WTC11 (cell line): ENCODE measurements at regions not wholly inside any gene's neighbourhood (a gene's known extent, or its start where the extent isn't known, plus 50 kb on each side); places are given as distances from the start of the nearest gene placed in this dataset.

Experiments used
- ATAC-seq: fragments of 200-7000 bp; cut with Tn5 transposase; 2 replicates; pipeline ENCODE4 v1.10.0; 2021; ENCODE audit warnings: mild to moderate bottlenecking, moderate library complexity
- CTCF ChIA-PET: fragments of 300-600 bp; sonication (Branson Sonifier 250); formaldehyde crosslinking; loops from one replicate; lab custom pipeline; 2021; ENCODE audit warnings: antibody characterized with exemption; lab: Charles Lee
- POLR2A ChIA-PET: fragments of 350-600 bp; sonication (Branson Sonifier 250); formaldehyde crosslinking; loops from one replicate; lab custom pipeline; 2021; ENCODE audit warnings: antibody characterized with exemption; lab: Charles Lee
- DNase-seq: peaks from one replicate; pipeline ENCODE4 v3.0.0; 2021; ENCODE audit warnings: low spot score
- H3K27ac Mint-ChIP-seq: 2 replicates; pipeline ENCODE4 v1.8.0; 2021; ENCODE audit warnings: mixed read lengths
- H3K27me3 Mint-ChIP-seq: 2 replicates; pipeline ENCODE4 v1.8.0; 2021; ENCODE audit warnings: low read depth, mild to moderate bottlenecking, moderate library complexity, mixed read lengths
- H3K36me3 Mint-ChIP-seq: 2 replicates; pipeline ENCODE4 v1.8.0; 2021; ENCODE audit warnings: mixed read lengths
- H3K4me1 Mint-ChIP-seq: 2 replicates; pipeline ENCODE4 v1.8.0; 2022; ENCODE audit warnings: mixed read lengths
- H3K4me3 Mint-ChIP-seq: 2 replicates; pipeline ENCODE4 v1.8.0; 2021; ENCODE audit warnings: mild to moderate bottlenecking, moderate library complexity, mixed read lengths
- H3K9me3 Mint-ChIP-seq: 2 replicates; pipeline ENCODE4 v1.8.0; 2021; ENCODE audit warnings: mixed read lengths
- ELF4 ChIP-seq: sonication (generic); formaldehyde crosslinking; IDR thresholded peaks from 2 replicates; pipeline ENCODE4 v1.8.1; 2022; ENCODE audit warnings: low read depth, mild to moderate bottlenecking, moderate library complexity, missing genetic modification reagents
- GTF2I ChIP-seq: fragments of 250-450 bp; sonication (Bioruptor Pico); conservative IDR thresholded peaks from 2 replicates; pipeline ENCODE4 v1.4.0; 2021; ENCODE audit warnings: mild to moderate bottlenecking
- IRF2 ChIP-seq: sonication (generic); formaldehyde crosslinking; IDR thresholded peaks from 2 replicates; pipeline ENCODE4 v1.8.0; 2022; ENCODE audit warnings: low read depth, missing genetic modification reagents, borderline replicate concordance
- JUN ChIP-seq: sonication (generic); formaldehyde crosslinking; IDR thresholded peaks from 2 replicates; pipeline ENCODE4 v1.8.0; 2023; ENCODE audit warnings: mild to moderate bottlenecking, missing genetic modification reagents
- MXD4 ChIP-seq: fragments of 250-450 bp; sonication (Bioruptor Pico); IDR thresholded peaks from 2 replicates; pipeline ENCODE4 v1.8.0; 2021; ENCODE audit warnings: mild to moderate bottlenecking, moderate library complexity, borderline replicate concordance
- NFATC4 ChIP-seq: fragments of 250-450 bp; sonication (Bioruptor Pico); IDR thresholded peaks from 2 replicates; pipeline ENCODE4 v1.9.0; 2021; ENCODE audit warnings: mild to moderate bottlenecking
- NR1H2 ChIP-seq: sonication (generic); formaldehyde crosslinking; IDR thresholded peaks from 2 replicates; pipeline ENCODE4 v1.9.0; 2021; ENCODE audit warnings: mild to moderate bottlenecking, moderate library complexity, missing genetic modification reagents
- SMAD3 ChIP-seq: sonication (generic); formaldehyde crosslinking; IDR thresholded peaks from 2 replicates; pipeline ENCODE4 v1.8.0; 2022; ENCODE audit warnings: missing genetic modification reagents, mild to moderate bottlenecking, borderline replicate concordance
- SOX15 ChIP-seq: fragments of 250-450 bp; sonication (Bioruptor Pico); IDR thresholded peaks from 2 replicates; pipeline ENCODE4 v1.9.0; 2021; ENCODE audit warnings: mild to moderate bottlenecking
- SP1 ChIP-seq: sonication (generic); formaldehyde crosslinking; conservative IDR thresholded peaks from 2 replicates; pipeline ENCODE4 v1.8.1; 2022; ENCODE audit warnings: missing genetic modification reagents
- TCF7 ChIP-seq: sonication (generic); formaldehyde crosslinking; IDR thresholded peaks from 2 replicates; pipeline ENCODE4 v1.8.0; 2022; ENCODE audit warnings: mild to moderate bottlenecking, low read depth, missing genetic modification reagents, moderate library complexity
- TEAD1 ChIP-seq: sonication (generic); formaldehyde crosslinking; IDR thresholded peaks from 2 replicates; pipeline ENCODE4 v1.8.0; 2022; ENCODE audit warnings: mild to moderate bottlenecking, missing genetic modification reagents
- TP53 ChIP-seq: sonication (generic); formaldehyde crosslinking; IDR thresholded peaks from 2 replicates; pipeline ENCODE4 v1.8.1; 2023; ENCODE audit warnings: mild to moderate bottlenecking, missing genetic modification reagents
- ZNF263 ChIP-seq: sonication (generic); formaldehyde crosslinking; IDR thresholded peaks from 2 replicates; pipeline ENCODE4 v1.8.1; 2022; ENCODE audit warnings: low read depth, mild to moderate bottlenecking, moderate library complexity, missing genetic modification reagents
- ZNF317 ChIP-seq: sonication (generic); formaldehyde crosslinking; IDR thresholded peaks from 2 replicates; pipeline ENCODE4 v1.8.1; 2023; ENCODE audit warnings: low read depth, mild to moderate bottlenecking, moderate library complexity, missing genetic modification reagents, borderline replicate concordance
- ZNF396 ChIP-seq: fragments of 250-450 bp; sonication (Bioruptor Pico); IDR thresholded peaks from 2 replicates; pipeline ENCODE4 v1.8.0; 2021; ENCODE audit warnings: mild to moderate bottlenecking, moderate library complexity, borderline replicate concordance
- ZNF423 ChIP-seq: fragments of 250-450 bp; sonication (Bioruptor Pico); IDR thresholded peaks from 2 replicates; pipeline ENCODE4 v2.1.2; 2022; ENCODE audit warnings: mild to moderate bottlenecking, moderate library complexity
- TF ChIP-seq, protein P1 (sequence below): sonication (generic); formaldehyde crosslinking; IDR thresholded peaks from 2 replicates; pipeline ENCODE4 v1.8.0; 2022; ENCODE audit warnings: mild to moderate bottlenecking, missing genetic modification reagents
- TF ChIP-seq, protein P2 (sequence below): sonication (generic); formaldehyde crosslinking; IDR thresholded peaks from 2 replicates; pipeline ENCODE4 v1.8.0; 2023; ENCODE audit warnings: missing genetic modification reagents, mild to moderate bottlenecking, borderline replicate concordance
- TF ChIP-seq, protein P3 (sequence below): sonication (generic); formaldehyde crosslinking; IDR thresholded peaks from 2 replicates; pipeline ENCODE4 v1.8.1; 2022; ENCODE audit warnings: missing genetic modification reagents, borderline replicate concordance
- TF ChIP-seq, protein P4 (sequence below): sonication (generic); formaldehyde crosslinking; IDR thresholded peaks from 2 replicates; pipeline ENCODE4 v1.8.1; 2022; ENCODE audit warnings: mild to moderate bottlenecking, moderate library complexity, missing genetic modification reagents
- TF ChIP-seq, protein P5 (sequence below): fragments of 250-450 bp; sonication (Bioruptor Pico); IDR thresholded peaks from 2 replicates; pipeline ENCODE4 v1.9.0; 2021; ENCODE audit warnings: mild to moderate bottlenecking

DNA sequence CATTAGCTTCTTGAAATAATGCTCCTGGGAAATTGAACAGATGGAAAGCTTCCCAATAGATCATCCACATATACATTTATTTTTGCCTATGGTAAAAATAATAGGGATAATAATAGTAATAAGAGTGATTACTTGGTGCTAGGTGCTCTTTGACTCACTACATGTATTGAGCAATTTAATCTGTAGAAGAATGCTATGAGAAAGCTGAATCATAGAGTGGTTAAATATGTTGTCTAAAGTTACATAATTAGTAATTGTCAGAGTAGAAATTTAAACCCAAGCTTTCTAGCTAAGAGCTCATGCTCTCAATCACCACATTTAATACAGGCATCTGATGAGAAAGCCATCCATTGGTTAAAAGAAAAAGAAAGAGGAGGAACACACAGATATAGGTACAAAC lies 590.5 kb upstream of the SLC8A1 start:
- DNase-seq (no peak), ATAC-seq (no peak)
- Mint-ChIP-seq H3K27ac (no peak overlapping the region), H3K4me3 (no peak overlapping the region), H3K27me3 (no peaks in the 10 kb centered on the region), H3K36me3 (no peaks in the 10 kb centered on the region; the same call in 1 of the 2 replicates), H3K4me1 (peaks cover 25% of the 10 kb centered on the region), H3K9me3 (peaks cover 31% of the 10 kb centered on the region)
- ChIA-PET POLR2A (no interaction called here), CTCF (no interaction called here)
- TF ChIP-seq ZNF317 (CRISPR knock-in tag) (no peak), TEAD1 (CRISPR knock-in tag) (no peak), NFATC4 (CRISPR knock-in tag) (no peak), JUN (no peak), ZNF263 (CRISPR knock-in tag) (no peak)
- TF ChIP-seq, protein P1, sequence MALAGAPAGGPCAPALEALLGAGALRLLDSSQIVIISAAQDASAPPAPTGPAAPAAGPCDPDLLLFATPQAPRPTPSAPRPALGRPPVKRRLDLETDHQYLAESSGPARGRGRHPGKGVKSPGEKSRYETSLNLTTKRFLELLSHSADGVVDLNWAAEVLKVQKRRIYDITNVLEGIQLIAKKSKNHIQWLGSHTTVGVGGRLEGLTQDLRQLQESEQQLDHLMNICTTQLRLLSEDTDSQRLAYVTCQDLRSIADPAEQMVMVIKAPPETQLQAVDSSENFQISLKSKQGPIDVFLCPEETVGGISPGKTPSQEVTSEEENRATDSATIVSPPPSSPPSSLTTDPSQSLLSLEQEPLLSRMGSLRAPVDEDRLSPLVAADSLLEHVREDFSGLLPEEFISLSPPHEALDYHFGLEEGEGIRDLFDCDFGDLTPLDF (CRISPR knock-in tag): no peak

DNA sequence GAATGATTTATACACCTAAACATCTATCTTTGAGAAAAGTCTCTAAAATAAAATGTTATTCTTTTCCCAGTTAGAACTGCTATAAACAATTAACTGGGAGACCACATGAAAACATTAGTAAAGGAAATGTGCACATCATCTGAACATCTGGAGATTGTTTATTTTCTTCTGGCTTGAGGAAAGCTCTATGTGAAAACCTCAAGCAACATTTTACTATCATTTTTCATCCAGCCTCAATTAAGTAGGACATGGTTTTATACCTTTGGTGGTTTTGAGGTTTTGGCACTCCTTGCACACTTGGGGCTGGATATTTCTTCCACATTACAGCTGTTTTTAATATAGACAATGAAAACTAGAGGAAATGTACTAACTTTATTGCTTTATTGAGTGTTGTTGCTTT lies 609.5 kb upstream of the SLC8A1 start:
- H3K4me1 Mint-ChIP-seq: peaks cover 22% of the 10 kb centered on the region
- H3K27me3 Mint-ChIP-seq: no peaks in the 10 kb centered on the region
- ChIA-PET POLR2A (no interaction called here), CTCF (no interaction called here)
- peaks cover 6% of the 10 kb centered on the region for H3K9me3 Mint-ChIP-seq
- H3K4me3 Mint-ChIP-seq: no peak overlapping the region
- ATAC-seq (no peak), DNase-seq (no peak)
- H3K36me3 Mint-ChIP-seq: no peaks in the 10 kb centered on the region
- H3K27ac Mint-ChIP-seq: no peak overlapping the region
- TF ChIP-seq ZNF396 (CRISPR knock-in tag): no peak
- no peak for TF ChIP-seq SOX15
- no peak for TF ChIP-seq MXD4
- TF ChIP-seq ZNF263 (CRISPR knock-in tag): no peak
- TF ChIP-seq SP1 (CRISPR knock-in tag): no peak
- TF ChIP-seq TEAD1 (CRISPR knock-in tag): no peak
- no peak for TF ChIP-seq NR1H2 (CRISPR knock-in tag)
- TF ChIP-seq IRF2 (CRISPR knock-in tag): no peak
- TF ChIP-seq, protein P2, sequence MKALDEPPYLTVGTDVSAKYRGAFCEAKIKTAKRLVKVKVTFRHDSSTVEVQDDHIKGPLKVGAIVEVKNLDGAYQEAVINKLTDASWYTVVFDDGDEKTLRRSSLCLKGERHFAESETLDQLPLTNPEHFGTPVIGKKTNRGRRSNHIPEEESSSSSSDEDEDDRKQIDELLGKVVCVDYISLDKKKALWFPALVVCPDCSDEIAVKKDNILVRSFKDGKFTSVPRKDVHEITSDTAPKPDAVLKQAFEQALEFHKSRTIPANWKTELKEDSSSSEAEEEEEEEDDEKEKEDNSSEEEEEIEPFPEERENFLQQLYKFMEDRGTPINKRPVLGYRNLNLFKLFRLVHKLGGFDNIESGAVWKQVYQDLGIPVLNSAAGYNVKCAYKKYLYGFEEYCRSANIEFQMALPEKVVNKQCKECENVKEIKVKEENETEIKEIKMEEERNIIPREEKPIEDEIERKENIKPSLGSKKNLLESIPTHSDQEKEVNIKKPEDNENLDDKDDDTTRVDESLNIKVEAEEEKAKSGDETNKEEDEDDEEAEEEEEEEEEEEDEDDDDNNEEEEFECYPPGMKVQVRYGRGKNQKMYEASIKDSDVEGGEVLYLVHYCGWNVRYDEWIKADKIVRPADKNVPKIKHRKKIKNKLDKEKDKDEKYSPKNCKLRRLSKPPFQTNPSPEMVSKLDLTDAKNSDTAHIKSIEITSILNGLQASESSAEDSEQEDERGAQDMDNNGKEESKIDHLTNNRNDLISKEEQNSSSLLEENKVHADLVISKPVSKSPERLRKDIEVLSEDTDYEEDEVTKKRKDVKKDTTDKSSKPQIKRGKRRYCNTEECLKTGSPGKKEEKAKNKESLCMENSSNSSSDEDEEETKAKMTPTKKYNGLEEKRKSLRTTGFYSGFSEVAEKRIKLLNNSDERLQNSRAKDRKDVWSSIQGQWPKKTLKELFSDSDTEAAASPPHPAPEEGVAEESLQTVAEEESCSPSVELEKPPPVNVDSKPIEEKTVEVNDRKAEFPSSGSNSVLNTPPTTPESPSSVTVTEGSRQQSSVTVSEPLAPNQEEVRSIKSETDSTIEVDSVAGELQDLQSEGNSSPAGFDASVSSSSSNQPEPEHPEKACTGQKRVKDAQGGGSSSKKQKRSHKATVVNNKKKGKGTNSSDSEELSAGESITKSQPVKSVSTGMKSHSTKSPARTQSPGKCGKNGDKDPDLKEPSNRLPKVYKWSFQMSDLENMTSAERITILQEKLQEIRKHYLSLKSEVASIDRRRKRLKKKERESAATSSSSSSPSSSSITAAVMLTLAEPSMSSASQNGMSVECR: no peak
- TF ChIP-seq, protein P3, sequence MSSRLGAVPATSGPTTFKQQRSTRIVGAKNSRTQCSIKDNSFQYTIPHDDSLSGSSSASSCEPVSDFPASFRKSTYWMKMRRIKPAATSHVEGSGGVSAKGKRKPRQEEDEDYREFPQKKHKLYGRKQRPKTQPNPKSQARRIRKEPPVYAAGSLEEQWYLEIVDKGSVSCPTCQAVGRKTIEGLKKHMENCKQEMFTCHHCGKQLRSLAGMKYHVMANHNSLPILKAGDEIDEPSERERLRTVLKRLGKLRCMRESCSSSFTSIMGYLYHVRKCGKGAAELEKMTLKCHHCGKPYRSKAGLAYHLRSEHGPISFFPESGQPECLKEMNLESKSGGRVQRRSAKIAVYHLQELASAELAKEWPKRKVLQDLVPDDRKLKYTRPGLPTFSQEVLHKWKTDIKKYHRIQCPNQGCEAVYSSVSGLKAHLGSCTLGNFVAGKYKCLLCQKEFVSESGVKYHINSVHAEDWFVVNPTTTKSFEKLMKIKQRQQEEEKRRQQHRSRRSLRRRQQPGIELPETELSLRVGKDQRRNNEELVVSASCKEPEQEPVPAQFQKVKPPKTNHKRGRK (CRISPR knock-in tag): no peak
- TF ChIP-seq, protein P4, sequence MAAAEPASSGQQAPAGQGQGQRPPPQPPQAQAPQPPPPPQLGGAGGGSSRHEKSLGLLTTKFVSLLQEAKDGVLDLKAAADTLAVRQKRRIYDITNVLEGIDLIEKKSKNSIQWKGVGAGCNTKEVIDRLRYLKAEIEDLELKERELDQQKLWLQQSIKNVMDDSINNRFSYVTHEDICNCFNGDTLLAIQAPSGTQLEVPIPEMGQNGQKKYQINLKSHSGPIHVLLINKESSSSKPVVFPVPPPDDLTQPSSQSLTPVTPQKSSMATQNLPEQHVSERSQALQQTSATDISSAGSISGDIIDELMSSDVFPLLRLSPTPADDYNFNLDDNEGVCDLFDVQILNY (CRISPR knock-in tag): no peak
- TF ChIP-seq ELF4 (CRISPR knock-in tag): no peak
- no peak for TF ChIP-seq GTF2I (CRISPR knock-in tag)
- no peak for TF ChIP-seq SMAD3 (CRISPR knock-in tag)
- TF ChIP-seq, protein P5, sequence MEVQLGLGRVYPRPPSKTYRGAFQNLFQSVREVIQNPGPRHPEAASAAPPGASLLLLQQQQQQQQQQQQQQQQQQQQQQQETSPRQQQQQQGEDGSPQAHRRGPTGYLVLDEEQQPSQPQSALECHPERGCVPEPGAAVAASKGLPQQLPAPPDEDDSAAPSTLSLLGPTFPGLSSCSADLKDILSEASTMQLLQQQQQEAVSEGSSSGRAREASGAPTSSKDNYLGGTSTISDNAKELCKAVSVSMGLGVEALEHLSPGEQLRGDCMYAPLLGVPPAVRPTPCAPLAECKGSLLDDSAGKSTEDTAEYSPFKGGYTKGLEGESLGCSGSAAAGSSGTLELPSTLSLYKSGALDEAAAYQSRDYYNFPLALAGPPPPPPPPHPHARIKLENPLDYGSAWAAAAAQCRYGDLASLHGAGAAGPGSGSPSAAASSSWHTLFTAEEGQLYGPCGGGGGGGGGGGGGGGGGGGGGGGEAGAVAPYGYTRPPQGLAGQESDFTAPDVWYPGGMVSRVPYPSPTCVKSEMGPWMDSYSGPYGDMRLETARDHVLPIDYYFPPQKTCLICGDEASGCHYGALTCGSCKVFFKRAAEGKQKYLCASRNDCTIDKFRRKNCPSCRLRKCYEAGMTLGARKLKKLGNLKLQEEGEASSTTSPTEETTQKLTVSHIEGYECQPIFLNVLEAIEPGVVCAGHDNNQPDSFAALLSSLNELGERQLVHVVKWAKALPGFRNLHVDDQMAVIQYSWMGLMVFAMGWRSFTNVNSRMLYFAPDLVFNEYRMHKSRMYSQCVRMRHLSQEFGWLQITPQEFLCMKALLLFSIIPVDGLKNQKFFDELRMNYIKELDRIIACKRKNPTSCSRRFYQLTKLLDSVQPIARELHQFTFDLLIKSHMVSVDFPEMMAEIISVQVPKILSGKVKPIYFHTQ (CRISPR knock-in tag): no peak
- no peak for TF ChIP-seq ZNF423 (CRISPR knock-in tag)
- no peak for TF ChIP-seq TCF7
- TF ChIP-seq TP53 (CRISPR knock-in tag): no peak
